Adipocyte (in vitro differentiated cells): ENCODE measurements at regions not wholly inside any gene's neighbourhood (a gene's known extent, or its start where the extent isn't known, plus 50 kb on each side); places are given as distances from the start of the nearest gene placed in this dataset.

Source experiments
- DNase-seq: peaks from one replicate; pipeline ENCODE4 v3.0.0-alpha.2; 2015; ENCODE audit warnings: low read depth
- H3K27me3 ChIP-seq: replicated peaks from 2 replicates; pipeline ENCODE4 v1.7.0; 2013; ENCODE audit warnings: mild to moderate bottlenecking, low read length, moderate library complexity; ENCODE audit not compliant: control insufficient read depth, insufficient read depth
- H3K36me3 ChIP-seq: 2 replicates; pipeline ENCODE4 v1.7.0; 2013; ENCODE audit warnings: low read length, mild to moderate bottlenecking, moderate library complexity; ENCODE audit not compliant: control insufficient read depth, insufficient read depth, severe bottlenecking
- H3K4me1 ChIP-seq: 2 replicates; pipeline ENCODE4 v1.7.0; 2013; ENCODE audit warnings: mild to moderate bottlenecking, low read length, moderate library complexity; ENCODE audit not compliant: control insufficient read depth, insufficient read depth
- H3K4me3 ChIP-seq: 2 replicates; pipeline ENCODE4 v1.7.0; 2013; ENCODE audit warnings: mild to moderate bottlenecking, low read length, moderate library complexity
- H3K9ac ChIP-seq: 2 replicates; pipeline ENCODE4 v1.7.0; 2013; ENCODE audit warnings: mild to moderate bottlenecking, low read length, moderate library complexity
- H3K9me3 ChIP-seq: 2 replicates; pipeline ENCODE4 v1.7.0; 2013; ENCODE audit warnings: mild to moderate bottlenecking, low read length, moderate library complexity; ENCODE audit not compliant: control insufficient read depth

DNA sequence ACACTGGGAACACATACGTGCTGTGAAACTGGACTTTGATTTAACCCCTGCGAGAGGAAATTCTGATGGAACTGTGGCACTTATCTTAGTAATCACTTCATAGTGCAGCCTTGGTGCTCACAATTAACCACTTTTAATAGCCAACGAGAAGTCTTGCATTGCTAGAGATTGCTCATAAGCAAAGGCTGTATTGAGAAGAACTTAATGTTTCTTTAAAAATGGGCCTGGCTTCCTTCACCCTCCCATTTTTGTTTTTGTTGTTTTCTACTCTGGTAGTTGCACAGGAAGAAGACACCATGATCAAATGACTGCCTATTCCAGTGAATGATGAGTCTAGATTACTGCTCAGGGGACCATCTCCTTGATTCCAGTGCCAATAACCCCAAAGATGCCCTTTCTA, 52.5 kb upstream of the NKAP start:
- Histone ChIP-seq H3K27me3 (peaks cover 80% of the 10 kb centered on the region), H3K9ac (no peak overlapping the region), H3K36me3 (no peaks in the 10 kb centered on the region), H3K4me3 (no peak overlapping the region), H3K4me1 (no peaks in the 10 kb centered on the region), H3K9me3 (no peaks in the 10 kb centered on the region)
- no peak for DNase-seq
